Smooth muscle cell (in vitro differentiated cells): ENCODE measurements at regions not wholly inside any gene's neighbourhood (a gene's known extent, or its start where the extent isn't known, plus 50 kb on each side); places are given as distances from the start of the nearest gene placed in this dataset.

Experiments
- DNase-seq: peaks from one replicate; lab custom pipeline; 2025; ENCODE audit not compliant: unreplicated experiment; lab: John Stamatoyannopoulos, UW
- H2AFZ ChIP-seq: fragments of 200-600 bp; sonication (generic); 2 replicates; pipeline ENCODE4 v1.6.0; 2016; ENCODE audit warnings: antibody characterized with exemption, low read depth, mild to moderate bottlenecking
- H3F3A ChIP-seq: fragments of 200-600 bp; sonication (generic); 2 replicates; pipeline ENCODE4 v1.6.0; 2017; ENCODE audit warnings: antibody characterized with exemption, low read depth
- H3K27ac ChIP-seq: fragments of 200-600 bp; sonication (generic); 2 replicates; pipeline ENCODE4 v1.5.1; 2016; ENCODE audit warnings: low read depth, mild to moderate bottlenecking
- H3K27me3 ChIP-seq: fragments of 200-600 bp; sonication (generic); 2 replicates; pipeline ENCODE4 v1.6.1; 2016; ENCODE audit warnings: low read depth, mild to moderate bottlenecking
- H3K36me3 ChIP-seq: fragments of 200-600 bp; sonication (generic); 2 replicates; pipeline ENCODE4 v1.5.1; 2016; ENCODE audit warnings: low read depth
- H3K4me1 ChIP-seq: fragments of 200-600 bp; sonication (generic); 2 replicates; pipeline ENCODE4 v1.5.1; 2016; ENCODE audit warnings: low read depth
- H3K4me2 ChIP-seq: fragments of 200-600 bp; sonication (generic); 2 replicates; pipeline ENCODE4 v1.6.0; 2016; ENCODE audit warnings: mild to moderate bottlenecking
- H3K4me3 ChIP-seq: fragments of 200-600 bp; sonication (generic); 2 replicates; pipeline ENCODE4 v1.5.1; 2016; ENCODE audit warnings: mild to moderate bottlenecking
- H3K79me2 ChIP-seq: fragments of 200-600 bp; sonication (generic); 2 replicates; pipeline ENCODE4 v1.6.0; 2016; ENCODE audit warnings: low read depth, mild to moderate bottlenecking
- H3K9ac ChIP-seq: fragments of 200-600 bp; sonication (generic); 2 replicates; pipeline ENCODE4 v1.6.0; 2016; ENCODE audit warnings: low read depth
- H3K9me3 ChIP-seq: fragments of 200-600 bp; sonication (generic); replicated peaks from 2 replicates; pipeline ENCODE4 v1.5.1; 2016; ENCODE audit warnings: low read depth
- H4K20me1 ChIP-seq: fragments of 200-600 bp; sonication (generic); 2 replicates; pipeline ENCODE4 v1.6.0; 2016; ENCODE audit warnings: low read depth
- CTCF ChIP-seq: fragments of 200-600 bp; sonication (generic); IDR thresholded peaks from 2 replicates; pipeline ENCODE4 v1.5.1; 2017; ENCODE audit warnings: borderline replicate concordance, mild to moderate bottlenecking, antibody characterized with exemption; ENCODE audit not compliant: insufficient read depth, poor library complexity, severe bottlenecking
- WGBS: methylation state at CpG from one replicate; pipeline ENCODE4 v1.1.7; 2016; ENCODE audit warnings: low lambda C conversion rate; 5-methylcytosine and 5-hydroxymethylcytosine counted together

GRCh38 chr4:178288462-178288861 lies 846.2 kb upstream of the AGA start:
- no peak overlapping the region for H2AFZ ChIP-seq
- H3K4me3 ChIP-seq, result no peak overlapping the region
- no peak for DNase-seq
- no peaks in the 10 kb centered on the region for H4K20me1 ChIP-seq
- no peak overlapping the region for H3K4me2 ChIP-seq
- no peaks in the 10 kb centered on the region for H3K36me3 ChIP-seq
- H3K4me1 ChIP-seq, result no peaks in the 10 kb centered on the region
- no peaks in the 10 kb centered on the region for H3K9me3 ChIP-seq
- H3K9ac ChIP-seq, result no peak overlapping the region
- no peaks in the 10 kb centered on the region for H3F3A ChIP-seq
- no peaks in the 10 kb centered on the region for H3K79me2 ChIP-seq
- H3K27ac ChIP-seq, result no peak overlapping the region
- no peaks in the 10 kb centered on the region for H3K27me3 ChIP-seq
- no peak for TF ChIP-seq CTCF

- Histone ChIP-seq H3K4me2 (no peak overlapping the region), H3K4me3 (no peak overlapping the region), H3F3A (no peaks in the 10 kb centered on the region), H2AFZ (no peak overlapping the region), H3K27ac (no peak overlapping the region), H4K20me1 (no peaks in the 10 kb centered on the region), H3K9me3 (no peaks in the 10 kb centered on the region), H3K79me2 (no peaks in the 10 kb centered on the region), H3K9ac (no peak overlapping the region), H3K27me3 (no peaks in the 10 kb centered on the region), H3K36me3 (no peaks in the 10 kb centered on the region), H3K4me1 (no peaks in the 10 kb centered on the region)
- no peak for TF ChIP-seq CTCF
- no peak for DNase-seq
- 87% methylated on average over 6 of the region's 6 CpGs for WGBS
These were observed 851.4 kb upstream of the AGA start for GRCh38 chr4:178293601-178294000.

- DNase-seq, result no peak
- H3K9me3 ChIP-seq, result no peaks in the 10 kb centered on the region
- no peak overlapping the region for H3K9ac ChIP-seq
- no peak overlapping the region for H3K4me3 ChIP-seq
- H3K79me2 ChIP-seq, result no peaks in the 10 kb centered on the region
- H3K4me2 ChIP-seq, result no peak overlapping the region
- H2AFZ ChIP-seq, result no peak overlapping the region
- no peaks in the 10 kb centered on the region for H3F3A ChIP-seq
- no peak overlapping the region for H3K27ac ChIP-seq
- TF ChIP-seq CTCF, result no peak
- no peaks in the 10 kb centered on the region for H3K36me3 ChIP-seq
- no peaks in the 10 kb centered on the region for H3K27me3 ChIP-seq
- no peaks in the 10 kb centered on the region for H3K4me1 ChIP-seq
- no peaks in the 10 kb centered on the region for H4K20me1 ChIP-seq
- 93% methylated on average over 1 of the region's 1 CpG for WGBS
These were observed 854.4 kb upstream of the AGA start for GRCh38 chr4:178296669-178297068.

GRCh38 chr4:178306565-178306964 lies 864.3 kb upstream of the AGA start:
- WGBS, result 25% methylated on average over 3 of the region's 3 CpGs
- peak overlapping the region; percentile 2 for H3K4me2 ChIP-seq
- no peak for TF ChIP-seq CTCF
- peak overlapping the region; percentile 78 for H2AFZ ChIP-seq
- no peaks in the 10 kb centered on the region for H3K4me1 ChIP-seq
- no peaks in the 10 kb centered on the region for H3K36me3 ChIP-seq
- H3K9ac ChIP-seq, result no peak overlapping the region
- no peaks in the 10 kb centered on the region for H3K79me2 ChIP-seq
- H3K27ac ChIP-seq, result no peak overlapping the region
- no peaks in the 10 kb centered on the region for H3K9me3 ChIP-seq
- H4K20me1 ChIP-seq, result no peaks in the 10 kb centered on the region
- no peak overlapping the region for H3K4me3 ChIP-seq
- no peaks in the 10 kb centered on the region for H3K27me3 ChIP-seq
- no peaks in the 10 kb centered on the region for H3F3A ChIP-seq
- no peak for DNase-seq
